Chondrocyte (in vitro differentiated cells): ENCODE measurements at regions not wholly inside any gene's neighbourhood (a gene's known extent, or its start where the extent isn't known, plus 50 kb on each side); places are given as distances from the start of the nearest gene placed in this dataset.

Source experiments
- DNase-seq: peaks from one replicate; pipeline ENCODE4 v3.0.0; 2021; ENCODE audit warnings: mixed read lengths, low spot score
- H3K27ac Mint-ChIP-seq: one replicate; pipeline ENCODE4 v1.8.0; 2021; ENCODE audit warnings: mild to moderate bottlenecking, moderate library complexity, mixed read lengths; ENCODE audit not compliant: unreplicated experiment
- H3K27me3 Mint-ChIP-seq: 2 replicates; pipeline ENCODE4 v1.8.0; 2021; ENCODE audit warnings: low read depth, mixed read lengths
- H3K36me3 Mint-ChIP-seq: 2 replicates; pipeline ENCODE4 v1.8.0; 2021; ENCODE audit warnings: low read depth, mixed read lengths
- H3K4me1 Mint-ChIP-seq: 2 replicates; pipeline ENCODE4 v1.8.0; 2021; ENCODE audit warnings: low read depth, mild to moderate bottlenecking, mixed read lengths
- H3K4me3 Mint-ChIP-seq: one replicate; pipeline ENCODE4 v1.8.0; 2021; ENCODE audit warnings: mild to moderate bottlenecking, moderate library complexity, mixed read lengths; ENCODE audit not compliant: unreplicated experiment
- H3K9me3 Mint-ChIP-seq: 2 replicates; pipeline ENCODE4 v1.8.0; 2021; ENCODE audit warnings: low read depth, mixed read lengths
- CTCF ChIP-seq: fragments of 200-600 bp; sonication (generic); IDR thresholded peaks from 2 replicates; pipeline ENCODE4 v1.5.0; 2021; ENCODE audit warnings: antibody characterized with exemption, mild to moderate bottlenecking, moderate library complexity

GRCh38 chr9:106639873-106640568 is 222.9 kb upstream of the ZNF462 start:
- H3K4me1 Mint-ChIP-seq = peaks cover 9% of the 10 kb centered on the region

GRCh38 chr9:106643211-106643930 is 219.6 kb upstream of the ZNF462 start:
- TF ChIP-seq CTCF = no peak
- no peaks in the 10 kb centered on the region for H3K27me3 Mint-ChIP-seq
- H3K4me1 Mint-ChIP-seq = peaks cover 9% of the 10 kb centered on the region
- H3K4me3 Mint-ChIP-seq = no peak overlapping the region
- no peak overlapping the region for H3K27ac Mint-ChIP-seq
- H3K9me3 Mint-ChIP-seq = no peaks in the 10 kb centered on the region
- H3K36me3 Mint-ChIP-seq = no peaks in the 10 kb centered on the region
- DNase-seq = no peak

More at GRCh38 chr9:106639873-106640568, 222.9 kb upstream of the ZNF462 start:
- H3K9me3 Mint-ChIP-seq = no peaks in the 10 kb centered on the region
- DNase-seq = no peak
- TF ChIP-seq CTCF = no peak
- no peaks in the 10 kb centered on the region for H3K27me3 Mint-ChIP-seq
- no peak overlapping the region for H3K4me3 Mint-ChIP-seq
- H3K27ac Mint-ChIP-seq = no peak overlapping the region
- H3K36me3 Mint-ChIP-seq = no peaks in the 10 kb centered on the region

DNA sequence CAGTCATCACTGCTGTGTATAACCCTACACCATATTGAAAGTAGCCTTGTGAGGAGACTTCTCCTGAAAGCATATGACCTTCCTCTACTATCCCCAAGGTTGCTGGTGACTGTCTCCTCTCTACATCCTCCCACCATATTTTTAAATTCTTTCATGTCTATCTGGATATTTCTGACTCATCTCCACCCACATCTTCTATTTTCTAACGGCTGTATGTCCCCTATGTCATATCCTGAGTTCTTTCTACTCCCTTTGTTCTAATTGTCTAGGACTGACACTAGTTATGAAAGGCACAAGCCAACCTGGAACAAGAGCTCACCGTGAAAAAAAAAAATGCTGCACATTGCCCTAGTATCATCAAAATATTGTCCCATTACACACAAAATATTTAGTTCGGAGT is 218.3 kb upstream of the ZNF462 start:
- H3K9me3 Mint-ChIP-seq = no peaks in the 10 kb centered on the region
- no peak overlapping the region for H3K4me3 Mint-ChIP-seq
- DNase-seq = no peak
- H3K27ac Mint-ChIP-seq = no peak overlapping the region
- TF ChIP-seq CTCF = no peak
- no peaks in the 10 kb centered on the region for H3K27me3 Mint-ChIP-seq
- peaks cover 9% of the 10 kb centered on the region for H3K4me1 Mint-ChIP-seq
- no peaks in the 10 kb centered on the region for H3K36me3 Mint-ChIP-seq

DNA sequence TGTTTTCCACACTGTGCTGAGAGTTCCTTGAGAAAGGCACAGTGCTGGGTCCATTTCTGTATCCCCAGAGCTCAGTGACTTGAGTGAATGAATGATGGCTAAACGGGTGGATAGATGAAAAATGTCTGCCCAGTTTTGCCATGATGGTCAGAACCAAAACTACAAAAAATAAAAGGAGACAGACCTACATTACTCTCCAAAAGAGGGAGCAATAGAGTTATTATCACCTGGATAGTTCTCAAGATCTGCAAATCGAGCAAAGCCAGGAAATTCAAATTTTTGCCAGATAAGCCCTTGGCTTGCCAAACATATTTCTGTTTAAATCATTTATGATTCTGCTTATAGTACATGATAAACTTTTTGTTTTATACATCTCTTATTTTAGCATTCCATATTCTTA is 214.2 kb upstream of the ZNF462 start:
- peaks cover 7% of the 10 kb centered on the region for H3K4me1 Mint-ChIP-seq
- no peaks in the 10 kb centered on the region for H3K36me3 Mint-ChIP-seq
- no peak overlapping the region for H3K4me3 Mint-ChIP-seq
- TF ChIP-seq CTCF = peak; percentile 74
- no peak for DNase-seq
- H3K27ac Mint-ChIP-seq = no peak overlapping the region
- H3K27me3 Mint-ChIP-seq = no peaks in the 10 kb centered on the region
- H3K9me3 Mint-ChIP-seq = no peaks in the 10 kb centered on the region

DNA sequence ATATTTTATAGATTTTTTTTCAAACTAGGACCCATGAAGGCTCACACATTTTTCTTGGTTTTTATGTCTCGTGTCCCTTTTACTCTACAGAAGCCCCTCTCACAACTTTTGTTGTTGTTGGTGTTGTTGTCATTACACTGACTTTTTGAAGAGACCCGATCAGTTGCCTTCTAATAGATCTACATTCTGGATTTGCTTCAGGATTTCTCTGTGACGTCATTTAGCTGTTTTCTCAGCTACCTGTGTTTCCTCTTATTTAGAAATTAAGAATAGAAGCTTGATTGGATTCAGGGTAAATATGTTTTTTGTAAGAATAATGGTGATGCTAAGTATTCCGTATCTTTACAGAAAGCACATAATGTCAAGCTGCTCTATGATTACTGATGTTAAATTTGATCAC is 213.3 kb upstream of the ZNF462 start:
- H3K9me3 Mint-ChIP-seq = no peaks in the 10 kb centered on the region
- DNase-seq = no peak
- H3K36me3 Mint-ChIP-seq = no peaks in the 10 kb centered on the region
- H3K27ac Mint-ChIP-seq = no peak overlapping the region
- no peak for TF ChIP-seq CTCF
- H3K27me3 Mint-ChIP-seq = no peaks in the 10 kb centered on the region
- H3K4me3 Mint-ChIP-seq = no peak overlapping the region
- peaks cover 7% of the 10 kb centered on the region for H3K4me1 Mint-ChIP-seq
